Dermis blood vessel endothelial cell (primary cell): ENCODE measurements at regions not wholly inside any gene's neighbourhood (a gene's known extent, or its start where the extent isn't known, plus 50 kb on each side); places are given as distances from the start of the nearest gene placed in this dataset.
A peak's percentile ranks its signal among the peaks of the same experiment; 100 is the strongest.

ENCODE experiments used
- DNase-seq: peaks from one replicate; pipeline ENCODE4 v3.0.0; 2010

DNA sequence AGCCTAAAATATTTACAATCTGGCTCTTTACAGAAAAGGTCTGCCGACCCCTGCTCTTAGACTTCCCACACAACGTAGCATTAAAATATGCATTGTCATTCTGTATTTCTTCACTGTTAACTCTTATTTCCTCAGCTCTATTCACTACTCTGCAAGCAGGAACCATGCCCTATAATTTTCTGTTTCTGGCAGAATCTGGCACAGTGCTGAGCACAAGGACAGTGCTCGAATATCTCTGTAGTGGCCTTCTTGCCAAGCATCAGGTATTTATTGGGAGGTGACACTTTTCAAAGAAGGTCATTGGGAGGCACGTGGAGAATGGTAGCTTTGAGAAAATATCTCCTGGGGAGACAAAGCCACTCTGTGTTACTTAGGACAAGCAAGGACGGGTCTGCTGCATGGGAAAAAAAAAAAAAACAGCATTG is 77.9 kb downstream of the PSMG1 start:
- no peak for DNase-seq

DNA sequence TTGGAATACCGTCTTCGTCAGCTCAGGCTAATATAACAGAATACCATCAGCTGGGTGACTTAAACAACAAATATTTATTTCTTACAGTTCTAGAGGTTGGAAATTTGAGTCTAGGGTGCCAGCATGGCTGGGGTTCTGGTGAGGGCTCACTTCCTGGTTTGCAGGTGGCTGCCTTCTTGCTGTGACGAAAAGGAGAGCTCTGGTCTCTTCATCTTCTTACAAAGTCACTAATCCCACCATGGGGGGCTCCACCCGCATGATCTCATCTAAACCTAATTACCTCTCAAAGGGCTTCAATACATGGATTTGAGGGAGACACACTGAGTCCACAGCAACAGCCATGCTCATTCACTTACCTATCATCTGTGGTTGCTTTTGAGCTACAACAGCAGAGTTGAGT is 78.3 kb downstream of the PSMG1 start:
- DNase-seq = no peak

DNA sequence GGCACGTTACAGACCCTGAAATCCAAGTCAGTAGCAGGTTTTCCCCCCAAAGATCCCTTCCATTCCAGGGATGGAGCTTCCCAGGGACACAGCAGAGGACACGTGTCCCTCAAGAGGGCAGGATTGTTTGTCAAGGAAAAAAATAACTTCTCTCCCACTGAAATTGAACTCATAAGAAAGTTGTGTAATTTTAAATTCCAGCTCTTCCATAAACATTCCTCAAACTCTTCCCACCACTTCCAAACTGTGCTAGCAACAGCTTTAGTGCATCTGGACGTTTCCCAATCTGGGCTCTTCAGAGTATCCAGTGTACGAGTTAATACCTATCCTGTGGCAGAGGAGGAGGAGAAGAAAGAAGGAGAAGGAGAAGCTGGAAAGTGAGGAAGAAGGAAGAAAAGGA is 79.6 kb downstream of the PSMG1 start:
- DNase-seq = no peak

DNA sequence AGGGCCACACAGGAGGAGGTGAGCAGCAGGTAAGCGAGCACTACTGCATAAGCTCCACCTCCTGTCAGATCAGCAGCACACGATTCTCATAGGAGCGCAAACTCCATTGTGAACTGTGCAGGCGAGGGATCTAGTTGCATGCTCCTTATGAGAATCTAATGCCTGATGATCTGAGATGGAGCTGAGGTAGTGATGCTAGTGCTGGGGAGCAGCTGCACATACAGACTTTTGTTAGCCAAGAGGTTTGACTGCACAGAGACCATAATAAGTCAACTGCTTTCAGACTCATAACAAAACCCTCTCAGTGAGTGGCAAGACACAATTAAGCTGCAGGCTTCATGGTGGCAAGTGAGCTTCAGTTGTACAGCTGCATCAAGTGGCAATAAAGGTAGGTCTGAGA is 83.4 kb downstream of the PSMG1 start:
- DNase-seq = no peak

DNA sequence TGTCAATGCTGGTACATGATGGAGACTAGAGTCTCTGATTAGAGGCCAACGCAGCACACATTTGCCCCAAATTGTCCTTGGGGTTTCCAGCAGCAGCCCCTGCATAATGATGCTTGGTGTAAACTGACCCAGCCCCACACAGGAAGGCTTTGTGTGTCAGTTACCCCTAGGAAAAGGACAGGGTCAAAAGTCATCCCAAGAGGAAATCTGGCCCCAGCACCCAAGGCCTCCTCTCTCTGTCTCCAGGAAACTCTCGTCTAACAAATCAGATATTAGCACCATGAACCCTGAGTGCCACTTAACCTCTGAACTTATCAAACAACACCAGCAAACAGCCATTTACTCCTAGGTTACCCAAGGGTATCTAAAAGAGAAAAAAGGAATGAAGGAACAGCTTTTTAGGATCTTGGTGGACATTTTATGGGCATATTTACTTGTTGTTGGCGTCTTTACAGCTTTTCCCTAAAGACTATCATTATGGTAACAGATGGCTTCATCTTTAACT is 84.5 kb downstream of the PSMG1 start:
- DNase-seq = peak; percentile 26

DNA sequence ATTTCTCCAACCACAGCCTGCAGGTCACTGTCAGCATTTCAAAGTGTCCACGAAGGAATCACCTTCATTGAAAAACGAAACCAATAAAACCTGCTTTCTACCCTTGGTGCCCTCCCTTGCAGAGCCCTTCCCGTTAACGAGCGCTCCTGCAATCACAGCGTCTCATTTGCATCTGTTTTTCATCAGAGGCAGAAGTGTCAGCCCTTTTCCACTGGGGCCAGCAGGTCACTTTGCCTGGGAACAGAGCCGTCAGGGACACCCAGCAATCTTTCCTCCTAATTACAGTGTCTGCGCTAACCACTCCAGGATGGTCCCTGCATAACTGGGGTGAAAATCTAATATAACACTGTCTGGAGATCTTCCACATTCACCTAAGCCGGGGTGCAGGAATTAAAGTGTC is 85.3 kb downstream of the PSMG1 start:
- no peak for DNase-seq

DNA sequence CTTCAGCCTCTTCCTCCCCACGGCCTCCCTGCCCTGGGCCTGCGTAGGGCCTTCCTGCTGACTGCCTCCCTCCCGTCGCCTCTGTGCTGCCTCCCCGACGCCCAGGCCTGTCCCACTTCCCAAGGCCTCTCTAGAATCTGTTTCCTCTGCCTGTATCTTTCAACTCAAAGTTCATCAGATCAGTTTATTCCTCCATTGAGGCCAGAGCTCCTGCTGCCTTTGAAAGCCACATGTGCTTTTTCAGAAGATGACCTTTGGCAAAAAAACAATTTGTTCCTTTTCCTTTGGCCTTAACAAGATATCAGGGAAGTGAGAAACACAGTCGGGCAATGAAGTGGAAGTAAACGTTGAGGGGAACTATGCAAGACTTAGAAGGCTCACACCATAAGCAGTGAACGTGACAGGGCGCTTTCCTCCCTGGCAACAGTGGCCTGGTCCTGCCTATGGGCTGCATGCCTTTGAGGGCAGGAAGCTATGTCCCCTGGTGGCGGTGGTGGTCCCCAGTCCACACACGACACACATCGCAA is 85.9 kb downstream of the PSMG1 start:
- no peak for DNase-seq

DNA sequence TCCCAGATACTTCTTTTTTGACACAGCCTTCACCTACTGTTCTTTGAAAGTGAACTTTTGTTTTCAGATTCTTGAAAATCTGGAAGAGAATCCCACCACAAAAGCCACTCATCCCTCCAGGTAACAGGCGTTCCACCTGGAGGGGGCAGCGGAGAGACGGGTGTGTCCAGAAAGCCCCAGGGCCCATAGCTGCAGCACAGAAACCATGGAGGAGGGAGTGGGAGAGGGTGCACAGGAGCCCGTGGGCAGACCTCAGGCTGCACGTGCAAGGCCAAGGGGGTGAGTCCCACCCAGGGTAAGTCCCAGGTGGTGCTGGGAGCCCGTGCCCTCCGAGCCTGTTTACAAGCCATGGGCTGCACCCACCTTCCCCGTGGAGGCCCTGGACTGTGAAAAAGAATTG is 86.5 kb downstream of the PSMG1 start:
- DNase-seq = no peak

DNA sequence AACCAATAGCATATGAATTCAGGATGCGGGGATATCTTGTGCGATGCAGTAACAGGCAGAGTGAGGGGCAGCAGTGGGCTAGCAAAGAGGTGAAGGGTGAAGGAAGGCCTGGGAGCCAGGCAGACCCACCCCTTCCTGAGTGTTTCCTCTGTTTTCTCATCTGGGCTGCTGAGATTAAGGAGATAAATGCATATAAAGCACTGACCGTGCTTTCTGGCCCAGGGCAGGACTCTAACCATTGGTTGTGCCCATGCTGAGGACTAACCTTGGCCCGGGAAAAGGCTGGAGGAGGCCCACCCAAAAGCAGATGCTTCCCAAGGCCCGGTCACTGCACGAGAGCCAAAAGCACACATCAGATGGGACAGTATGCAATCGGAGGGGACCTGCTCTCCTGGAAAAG is 87.6 kb downstream of the PSMG1 start:
- DNase-seq = no peak

DNA sequence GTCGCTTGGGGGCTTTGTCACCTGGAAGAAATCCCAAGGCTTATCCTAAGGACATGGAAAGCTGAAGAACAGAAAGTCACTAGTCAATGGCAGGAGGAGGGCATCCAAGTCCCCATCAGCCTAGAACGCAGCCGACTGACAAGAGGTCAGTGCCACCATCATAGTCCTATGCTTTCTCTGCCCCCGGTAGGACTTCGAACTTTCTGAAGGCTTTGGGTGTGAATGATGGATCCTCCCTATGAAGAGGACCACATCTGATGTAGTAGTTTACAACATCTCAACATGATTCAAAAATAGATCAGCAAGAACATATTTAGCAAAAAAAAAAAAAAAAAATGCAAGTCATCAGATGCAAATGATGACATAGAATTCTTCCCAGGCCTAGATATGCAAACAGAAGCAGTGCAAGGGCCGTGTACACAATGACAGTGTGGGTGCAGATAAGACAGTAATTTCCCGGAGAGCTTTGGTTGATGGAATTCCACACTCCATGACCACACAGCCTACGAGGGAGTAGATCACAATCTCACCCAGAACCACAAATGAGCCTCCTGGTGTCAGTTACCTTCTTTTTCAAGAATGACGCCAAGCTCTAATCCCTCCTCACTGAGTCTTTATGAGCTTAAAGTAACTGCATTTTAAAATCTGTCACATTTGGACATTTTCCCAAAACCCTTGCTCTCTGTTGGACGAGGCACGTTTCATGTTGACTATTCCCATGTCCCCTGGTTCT is 88.2 kb downstream of the PSMG1 start:
- DNase-seq = no peak

DNA sequence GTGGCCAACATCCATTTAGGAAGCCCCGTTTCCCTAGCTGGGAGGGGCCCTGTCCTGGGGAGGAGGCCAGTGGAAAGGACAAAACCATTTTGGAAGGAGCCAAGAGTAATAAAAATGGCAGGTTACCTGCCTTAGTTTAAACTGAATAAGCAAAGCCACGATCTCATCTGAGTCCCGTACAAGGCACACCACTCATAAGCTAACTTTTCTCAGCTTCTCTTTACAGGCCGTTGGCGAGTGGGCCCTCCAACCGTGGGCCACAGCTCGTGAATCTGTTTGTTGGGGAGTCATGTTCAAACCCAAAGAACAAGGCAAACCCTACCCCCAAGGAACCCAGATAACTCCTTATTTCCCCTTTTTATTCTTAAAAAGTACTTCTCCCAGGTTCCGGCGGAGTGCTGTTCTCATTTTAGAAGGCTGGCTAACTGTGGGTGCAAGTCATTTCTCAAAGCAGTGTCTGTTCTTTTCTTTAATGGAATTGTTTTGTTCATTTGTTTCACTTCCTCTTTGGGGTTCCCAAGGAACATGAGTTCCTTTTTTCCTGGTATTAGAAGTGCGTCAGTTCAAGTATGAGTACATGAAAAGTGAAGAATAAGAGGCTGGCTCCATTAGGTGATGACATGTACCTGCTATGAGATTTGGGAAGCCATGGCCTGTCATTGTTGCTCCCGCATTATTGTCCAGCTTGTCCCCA is 89.0 kb downstream of the PSMG1 start:
- no peak for DNase-seq

DNA sequence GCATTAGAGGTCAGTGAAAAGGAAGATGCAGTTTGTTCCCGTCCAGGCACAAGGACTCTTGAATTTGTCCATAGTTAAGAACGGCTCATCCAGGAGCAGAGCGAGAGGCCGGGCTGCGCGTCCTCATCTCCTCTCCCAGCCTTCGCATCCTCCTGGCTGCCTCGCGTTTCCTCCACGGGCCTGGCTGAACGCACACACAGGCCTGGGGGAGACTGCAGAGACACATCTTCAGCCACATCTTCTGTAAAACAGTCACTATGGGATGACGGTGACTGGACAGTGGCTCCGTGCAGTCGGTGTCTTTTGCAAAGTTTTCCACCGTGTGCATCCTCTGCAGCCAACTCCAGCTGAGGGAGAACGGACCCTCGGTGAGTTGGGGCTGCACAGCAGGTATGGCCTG is 89.7 kb downstream of the PSMG1 start:
- DNase-seq = no peak

DNA sequence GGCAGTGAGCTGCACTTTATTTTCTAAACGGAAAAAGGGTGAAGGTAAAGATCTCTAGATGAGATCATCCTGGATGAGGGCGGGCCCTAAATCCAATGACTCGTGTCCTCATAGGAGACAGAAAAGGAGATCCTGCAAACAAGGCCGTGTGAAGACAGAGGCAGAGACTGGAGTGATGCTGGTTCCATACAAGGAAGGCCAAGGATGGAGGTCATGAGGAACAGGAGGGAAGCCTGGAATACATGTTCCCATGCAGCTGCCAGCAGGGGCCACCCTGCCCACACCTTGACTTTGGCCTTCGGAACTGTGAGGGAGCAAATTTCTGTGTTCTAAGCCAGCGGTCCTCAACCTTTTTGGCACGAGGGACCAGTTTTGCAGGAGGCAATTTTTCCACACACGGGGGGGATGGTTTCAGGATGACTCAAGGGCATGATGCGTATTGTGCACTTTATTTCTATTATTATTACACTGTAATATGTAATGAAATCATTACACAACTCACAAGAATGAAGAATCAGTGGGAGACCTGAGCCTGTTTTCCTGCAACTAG is 94.3 kb downstream of the PSMG1 start:
- DNase-seq = no peak

DNA sequence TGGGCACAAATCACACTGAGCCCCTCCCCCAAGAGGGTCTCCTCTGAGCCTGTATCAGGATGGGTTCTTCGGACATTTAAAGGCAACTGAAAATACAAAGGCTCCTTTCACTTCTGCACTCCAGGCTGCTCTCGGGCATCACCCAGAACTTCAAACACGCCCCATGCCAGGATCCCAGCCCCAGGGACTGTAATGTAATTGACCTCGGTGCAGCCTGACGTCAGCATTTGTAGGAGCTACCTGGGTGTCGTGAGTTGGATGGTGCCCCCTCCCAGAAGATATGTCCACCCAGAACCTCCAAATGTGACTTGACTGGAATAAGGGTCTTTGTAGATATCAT is 95.2 kb downstream of the PSMG1 start:
- DNase-seq = no peak

DNA sequence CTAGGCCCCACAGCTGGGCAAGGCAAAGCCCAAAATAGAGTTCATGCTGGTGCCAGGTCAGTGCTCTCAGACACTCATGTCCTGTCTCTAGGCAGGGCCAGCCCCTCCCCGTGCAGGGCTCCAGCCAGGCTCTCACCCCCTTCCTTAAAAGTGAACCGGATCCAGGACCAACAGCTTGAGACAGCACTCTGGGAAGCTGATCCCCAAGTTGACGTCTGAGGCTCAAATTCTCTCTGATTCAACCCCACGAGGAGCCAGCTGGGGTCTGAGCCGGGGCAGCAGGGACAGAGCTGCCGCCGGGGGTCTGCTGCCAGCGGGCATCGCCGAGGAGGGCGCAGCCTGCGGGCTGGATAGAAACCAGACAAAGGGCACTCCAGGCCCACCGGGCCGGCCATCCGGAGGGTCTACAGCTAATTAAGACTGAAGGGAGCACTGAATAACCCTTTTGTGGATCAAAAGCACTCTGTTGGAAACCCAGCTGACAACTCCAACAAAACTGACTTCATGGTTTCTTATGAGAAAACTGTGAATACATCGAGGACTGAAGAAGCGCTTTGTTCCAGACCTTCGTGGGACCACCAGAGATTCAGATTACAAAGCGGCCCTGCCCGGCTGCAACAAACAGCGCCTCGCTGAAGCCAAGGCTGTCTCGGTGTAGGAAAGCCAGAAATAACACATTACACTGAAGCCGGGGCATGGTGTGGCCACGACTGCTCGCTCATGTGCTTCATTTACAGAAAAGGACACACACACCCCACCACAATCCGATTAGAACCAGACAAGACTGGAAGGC is 95.8 kb downstream of the PSMG1 start:
- no peak for DNase-seq

DNA sequence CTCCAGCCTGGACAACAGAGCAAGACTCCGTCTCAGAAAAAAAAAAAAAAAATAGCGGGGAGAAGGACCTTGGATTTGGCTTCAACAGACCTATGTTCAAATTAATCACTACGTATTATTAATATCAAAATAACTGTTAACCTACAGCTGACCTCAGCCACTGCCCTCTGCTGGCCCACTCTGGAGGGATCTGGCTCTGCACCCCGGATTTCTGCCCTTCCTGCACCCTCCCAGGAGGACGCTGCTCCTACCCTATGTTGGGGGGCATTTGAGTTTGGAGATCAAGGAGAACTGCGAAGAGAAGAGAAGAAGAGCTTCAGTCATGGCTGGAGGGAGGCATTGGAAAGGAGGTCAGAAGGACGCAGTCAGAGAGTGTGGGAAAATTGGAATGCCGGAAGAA is 96.7 kb downstream of the PSMG1 start:
- no peak for DNase-seq

DNA sequence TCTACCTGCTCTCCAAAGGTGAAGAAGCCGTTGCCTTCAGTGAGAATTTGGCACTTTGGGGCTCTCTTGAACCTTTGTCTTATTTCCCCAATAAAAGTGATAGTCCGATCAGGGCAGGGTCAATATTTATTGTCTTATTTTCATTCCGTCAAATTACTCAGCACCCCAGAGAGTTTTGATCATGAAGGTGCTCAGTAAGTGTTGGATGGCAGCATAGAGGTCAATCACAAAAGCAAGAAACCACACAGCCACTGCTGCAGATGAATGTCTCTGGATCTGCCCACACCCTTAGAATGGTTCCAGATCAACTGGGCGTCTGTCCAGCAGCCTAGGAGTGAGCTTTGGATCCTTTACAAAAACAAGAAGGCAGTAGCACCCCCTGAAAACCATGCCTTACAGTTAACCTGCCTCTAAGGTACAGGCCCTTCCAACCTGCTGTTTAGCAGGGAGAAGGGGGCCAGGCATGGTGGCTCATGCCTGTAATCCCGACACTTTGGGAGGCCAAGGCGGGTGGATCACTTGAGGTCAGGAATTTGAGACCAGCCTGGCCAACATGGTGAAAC is 97.3 kb downstream of the PSMG1 start:
- no peak for DNase-seq

DNA sequence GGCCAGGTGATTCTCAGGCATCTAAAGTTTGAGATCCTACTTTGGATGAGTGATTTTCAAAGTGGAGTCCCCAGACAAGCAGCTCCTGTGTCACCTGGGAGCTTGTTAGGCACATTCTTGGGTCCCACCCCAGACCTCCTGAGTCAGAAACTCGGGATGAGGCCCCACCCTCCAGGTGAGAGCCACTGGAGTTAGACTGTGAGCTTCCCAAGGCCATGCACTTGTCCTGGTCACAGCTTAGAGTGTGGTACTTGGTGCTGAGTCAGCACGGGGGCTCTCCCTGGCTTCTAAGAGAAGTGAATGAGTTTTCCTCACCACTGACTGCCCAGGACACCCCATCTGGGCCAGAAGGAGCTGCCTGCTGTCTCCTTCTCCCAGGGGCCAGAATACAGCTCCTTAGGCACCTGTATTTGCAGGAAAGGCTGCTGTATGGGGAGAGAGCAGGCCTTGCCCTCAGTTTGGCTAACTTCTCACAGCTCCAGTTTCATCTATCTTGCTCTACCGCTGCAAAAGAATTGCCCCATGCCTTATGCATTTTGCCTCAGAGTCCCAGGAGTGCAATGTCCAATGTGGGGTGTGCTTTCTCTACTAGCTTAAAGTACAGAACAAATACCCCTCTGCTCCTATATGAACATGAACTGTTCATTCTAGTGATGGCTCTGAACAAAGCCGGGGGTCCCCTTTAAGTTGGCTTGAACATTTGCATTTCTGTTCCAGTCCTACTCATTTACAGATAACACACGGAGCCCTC is 98.1 kb downstream of the PSMG1 start:
- DNase-seq = no peak

DNA sequence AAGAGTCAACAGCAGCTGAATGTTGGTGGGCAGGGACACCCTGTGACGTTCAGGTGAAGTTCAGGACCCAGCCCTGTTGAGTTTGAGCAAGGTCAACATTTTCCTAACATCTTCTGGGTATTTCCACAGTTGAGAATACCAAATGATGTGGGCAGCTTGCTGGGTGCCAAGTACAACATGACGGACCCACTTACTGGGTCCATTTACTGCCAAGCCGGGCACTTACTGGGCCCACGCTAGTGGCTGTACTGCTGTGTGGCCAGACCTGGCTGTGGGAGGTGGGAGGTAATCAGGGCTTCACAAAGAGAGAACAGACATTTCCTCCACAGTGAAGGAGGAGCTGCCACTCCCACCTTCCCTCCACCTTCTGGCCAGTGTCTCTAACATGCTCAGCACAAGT is 99.2 kb downstream of the PSMG1 start:
- no peak for DNase-seq

DNA sequence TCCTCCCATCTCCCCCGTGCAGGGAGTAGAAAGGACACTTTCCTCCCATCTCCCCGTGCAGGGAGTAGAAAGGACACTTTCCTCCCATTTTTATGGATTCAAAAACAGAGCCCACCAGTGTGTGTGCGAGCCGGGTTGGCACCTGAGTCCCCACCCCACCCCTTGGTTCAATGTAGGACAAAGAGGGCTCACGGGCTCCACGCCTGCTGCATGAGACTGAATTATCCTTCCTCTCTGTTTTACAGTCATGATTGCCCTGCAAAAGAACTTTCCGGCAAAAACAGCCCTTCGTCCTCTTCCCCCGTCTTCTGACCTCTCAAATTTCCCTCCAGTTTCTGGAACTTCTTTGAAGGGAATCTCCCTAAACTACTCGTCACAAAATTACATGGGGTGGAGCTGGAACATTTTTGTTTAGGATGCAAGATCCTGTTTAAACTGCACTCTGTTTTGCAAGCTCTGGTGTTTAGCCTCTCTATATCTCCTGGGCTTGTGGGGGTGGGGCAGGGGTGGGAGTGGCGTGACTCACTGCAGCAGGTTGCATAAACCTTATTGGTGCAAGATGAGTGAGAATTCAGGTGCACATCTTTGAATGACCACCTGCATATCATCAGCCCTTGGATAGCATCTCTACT is 99.8 kb downstream of the PSMG1 start:
- DNase-seq = no peak

DNA sequence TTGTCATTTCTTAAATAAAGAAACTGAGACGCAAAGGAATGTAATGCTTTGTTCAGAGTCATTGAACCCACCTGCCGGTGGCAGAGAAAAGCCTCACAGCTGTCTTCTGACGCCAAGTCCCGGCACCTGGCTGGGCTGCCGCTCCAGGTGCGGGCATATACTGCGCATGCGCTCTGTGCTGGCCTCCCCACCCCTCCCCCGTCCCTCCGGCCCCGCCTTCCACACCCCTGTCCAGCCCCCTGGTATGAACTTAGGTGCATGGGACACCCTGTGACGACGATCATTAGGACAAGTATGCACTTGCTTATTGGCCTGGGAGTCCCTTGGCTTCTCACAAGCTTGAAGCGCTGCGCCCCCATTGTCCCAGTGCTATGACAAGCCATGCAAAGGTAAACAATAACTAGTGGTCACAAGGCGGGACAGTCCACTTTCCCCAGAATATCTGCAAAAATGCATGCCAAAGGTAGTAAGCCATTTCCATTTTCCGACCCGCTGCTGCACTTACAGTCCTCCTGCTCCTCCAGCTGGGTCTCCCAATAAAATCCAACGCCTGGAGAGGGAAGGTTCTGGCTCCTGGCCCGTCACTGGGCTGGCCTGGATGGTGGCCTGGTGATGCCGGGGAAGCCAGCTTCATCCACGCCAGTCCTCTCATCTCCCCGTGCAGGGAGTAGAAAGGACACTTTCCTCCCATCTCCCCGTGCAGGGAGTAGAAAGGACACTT is 100.4 kb downstream of the PSMG1 start:
- DNase-seq = no peak
